ENCODE measurements at regions not wholly inside any gene's neighbourhood (a gene's known extent, or its start where the extent isn't known, plus 50 kb on each side); places are given as distances from the start of the nearest gene placed in this dataset.

- no peak for ATAC-seq
- Histone ChIP-seq H3K27me3 (no peaks in the 10 kb centered on the region), H3K4me1 (no peaks in the 10 kb centered on the region), H3K4me3 (no peak overlapping the region), H3K36me3 (no peaks in the 10 kb centered on the region), H3K27ac (no peak overlapping the region), H3K9me3 (no peaks in the 10 kb centered on the region)
- no peak for DNase-seq
- intact Hi-C loops (cut with DNase I), result no loop called here
- no peak for TF ChIP-seq CTCF (IDR thresholded peaks at IDR 0.05)
These were observed 732.4 kb downstream of the AACS start for GRCh38 chr12:125797421-125798175.

GRCh38 chr12:125804660-125805059 lies 739.4 kb downstream of the AACS start:
- intact Hi-C loops (cut with DNase I), result no loop called here
- DNase-seq, result no peak

DNA sequence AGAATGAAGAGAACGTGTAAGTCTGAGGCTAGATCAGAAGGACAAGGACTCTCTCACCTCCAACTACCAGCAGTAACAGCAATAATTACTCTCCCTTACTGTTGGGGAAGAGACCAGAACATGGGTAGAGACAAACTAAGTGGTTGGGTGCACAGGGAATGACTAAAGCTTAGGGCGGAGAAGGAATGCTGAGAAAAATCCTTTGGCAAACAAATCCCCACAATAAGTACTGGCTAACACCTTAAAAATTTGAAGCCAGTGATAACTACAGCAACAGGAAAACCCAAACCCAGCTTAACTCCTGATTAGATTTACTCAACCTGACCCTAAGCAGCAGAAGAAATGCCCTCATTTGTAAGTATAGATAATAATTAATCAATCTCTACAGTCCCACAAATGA lies 759.0 kb downstream of the AACS start:
- Histone ChIP-seq H3K27ac (no peak overlapping the region), H3K4me3 (no peak overlapping the region), H3K36me3 (no peaks in the 10 kb centered on the region), H3K4me1 (no peaks in the 10 kb centered on the region), H3K27me3 (no peaks in the 10 kb centered on the region), H3K9me3 (no peaks in the 10 kb centered on the region)
- ATAC-seq (no peak), DNase-seq (no peak)
- intact Hi-C loops (cut with DNase I), result no loop called here
- no peak for TF ChIP-seq CTCF (IDR thresholded peaks at IDR 0.05)

More at GRCh38 chr12:125804660-125805059, 739.4 kb downstream of the AACS start:
- H3K9me3 ChIP-seq, result no peaks in the 10 kb centered on the region
- TF ChIP-seq CTCF (IDR thresholded peaks at IDR 0.05), result no peak
- H3K4me3 ChIP-seq, result no peak overlapping the region
- no peaks in the 10 kb centered on the region for H3K27me3 ChIP-seq
- no peak for ATAC-seq
- no peaks in the 10 kb centered on the region for H3K4me1 ChIP-seq
- H3K27ac ChIP-seq, result no peak overlapping the region
- no peaks in the 10 kb centered on the region for H3K36me3 ChIP-seq

DNA sequence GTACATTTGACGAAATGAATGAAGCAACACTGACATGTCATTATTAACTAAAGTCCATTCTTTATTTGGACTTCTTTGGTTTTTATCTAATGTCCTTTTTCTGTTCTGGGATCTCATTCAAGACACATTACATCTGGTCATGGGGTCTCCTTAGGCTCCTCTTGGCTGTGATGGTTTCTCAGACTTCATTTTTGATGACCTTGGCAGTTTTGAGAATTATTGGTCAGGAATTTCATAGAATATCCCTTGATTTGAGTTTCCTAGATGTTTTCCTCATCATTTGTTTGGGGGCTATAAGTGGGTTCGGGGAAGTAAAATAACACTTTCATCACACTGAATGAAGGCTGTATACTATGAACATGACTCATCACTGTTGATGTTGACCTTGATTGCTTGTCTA lies 770.6 kb downstream of the AACS start:
- ATAC-seq, result no peak
- DNase-seq, result no peak
- no peak for TF ChIP-seq CTCF (IDR thresholded peaks at IDR 0.05)
- intact Hi-C loops (cut with DNase I), result no loop called here
- H3K9me3 ChIP-seq, result no peaks in the 10 kb centered on the region
- no peak overlapping the region for H3K4me3 ChIP-seq
- H3K27me3 ChIP-seq, result no peaks in the 10 kb centered on the region
- H3K27ac ChIP-seq, result no peak overlapping the region
- H3K4me1 ChIP-seq, result no peaks in the 10 kb centered on the region
- no peaks in the 10 kb centered on the region for H3K36me3 ChIP-seq

- intact Hi-C loops (cut with DNase I), result no loop called here
- Histone ChIP-seq H3K4me3 (no peak overlapping the region), H3K36me3 (no peaks in the 10 kb centered on the region), H3K27me3 (no peaks in the 10 kb centered on the region), H3K9me3 (no peaks in the 10 kb centered on the region), H3K4me1 (no peaks in the 10 kb centered on the region), H3K27ac (no peak overlapping the region)
- no peak for TF ChIP-seq CTCF (IDR thresholded peaks at IDR 0.05)
- no peak for DNase-seq
- no peak for ATAC-seq
These were observed 771.4 kb downstream of the AACS start for GRCh38 chr12:125836647-125837046.

- ATAC-seq (no peak), DNase-seq (no peak)
- Histone ChIP-seq H3K27me3 (no peaks in the 10 kb centered on the region), H3K36me3 (no peaks in the 10 kb centered on the region), H3K4me1 (no peaks in the 10 kb centered on the region), H3K9me3 (no peaks in the 10 kb centered on the region), H3K27ac (no peak overlapping the region), H3K4me3 (no peak overlapping the region)
- intact Hi-C loops (cut with DNase I), result no loop called here
- no peak for TF ChIP-seq CTCF (IDR thresholded peaks at IDR 0.05)
These were observed 776.1 kb downstream of the AACS start for GRCh38 chr12:125841332-125841731.

Data from upper lobe of right lung (tissue), 1 donor.